Kidney epithelial cell (primary cell): ENCODE measurements at regions not wholly inside any gene's neighbourhood (a gene's known extent, or its start where the extent isn't known, plus 50 kb on each side); places are given as distances from the start of the nearest gene placed in this dataset.
"Not testable (repeated sequence)": the region's sequence is repeated elsewhere in the genome, so short reads cannot be mapped to it uniquely, and the experiment has no call there.

ENCODE experiments used
- DNase-seq: peaks from one replicate; pipeline ENCODE4 v3.0.0-alpha.2; 2010; ENCODE audit warnings: low read depth
- H3K27me3 ChIP-seq: 2 replicates; pipeline ENCODE4 v1.6.0; 2011; ENCODE audit warnings: low read length; ENCODE audit not compliant: control insufficient read depth, insufficient read depth
- H3K36me3 ChIP-seq: 2 replicates; pipeline ENCODE4 v1.5.1; 2011; ENCODE audit warnings: low read length; ENCODE audit not compliant: control insufficient read depth, insufficient read depth
- H3K4me3 ChIP-seq: 2 replicates; pipeline ENCODE4 v1.5.1; 2011; ENCODE audit warnings: low read depth, mild to moderate bottlenecking, control low read depth, low read length
- CTCF ChIP-seq: IDR thresholded peaks from 2 replicates; pipeline ENCODE4 v1.5.1; 2011; ENCODE audit warnings: mild to moderate bottlenecking, moderate library complexity, low read length, control low read depth, inconsistent platforms; ENCODE audit not compliant: insufficient read depth, poor library complexity, severe bottlenecking

- Histone ChIP-seq H3K27me3 (no peaks in the 10 kb centered on the region), H3K36me3 (no peaks in the 10 kb centered on the region), H3K4me3 (no peak overlapping the region)
- no peak for TF ChIP-seq CTCF
- no peak for DNase-seq
Measured at GRCh38 chr7:86453454-86453853, 190.3 kb upstream of the GRM3 start.

GRCh38 chr7:86448856-86449255, 194.9 kb upstream of the GRM3 start:
- Histone ChIP-seq H3K4me3 (no peak overlapping the region), H3K36me3 (no peaks in the 10 kb centered on the region), H3K27me3 (no peaks in the 10 kb centered on the region)
- no peak for TF ChIP-seq CTCF
- DNase-seq: no peak

- DNase-seq: no peak
- no peak overlapping the region for H3K4me3 ChIP-seq
- H3K36me3 ChIP-seq: no peaks in the 10 kb centered on the region
- no peaks in the 10 kb centered on the region for H3K27me3 ChIP-seq
- TF ChIP-seq CTCF: no peak
Measured at GRCh38 chr7:86445285-86445684, 198.4 kb upstream of the GRM3 start.

GRCh38 chr7:86444245-86444644, 199.5 kb upstream of the GRM3 start:
- no peak for TF ChIP-seq CTCF
- Histone ChIP-seq H3K4me3 (no peak overlapping the region), H3K27me3 (no peaks in the 10 kb centered on the region), H3K36me3 (no peaks in the 10 kb centered on the region)
- no peak for DNase-seq

- H3K4me3 ChIP-seq, H3K27me3 ChIP-seq, DNase-seq, H3K36me3 ChIP-seq: not testable (repeated sequence)
Measured at GRCh38 chr7:86440420-86440819, 203.3 kb upstream of the GRM3 start.

- DNase-seq: no peak
- Histone ChIP-seq H3K27me3 (no peaks in the 10 kb centered on the region), H3K36me3 (no peaks in the 10 kb centered on the region), H3K4me3 (no peak overlapping the region)
- TF ChIP-seq CTCF: no peak
Measured at GRCh38 chr7:86437951-86438450, 205.7 kb upstream of the GRM3 start.

GRCh38 chr7:86431761-86432160, 211.9 kb upstream of the GRM3 start:
- H3K4me3 ChIP-seq: no peak overlapping the region
- DNase-seq: no peak
- TF ChIP-seq CTCF: no peak
- no peaks in the 10 kb centered on the region for H3K27me3 ChIP-seq
- no peaks in the 10 kb centered on the region for H3K36me3 ChIP-seq
